AG08395 (cell line): ENCODE measurements at regions not wholly inside any gene's neighbourhood (a gene's known extent, or its start where the extent isn't known, plus 50 kb on each side); places are given as distances from the start of the nearest gene placed in this dataset.

Experiments
- DNase-seq: peaks from one replicate; pipeline ENCODE4 v3.0.0; 2012; ENCODE audit warnings: mixed read lengths, low spot score

- DNase-seq, result no peak
These were observed 1536.8 kb downstream of the KCNT2 start for GRCh38 chr1:195071461-195071860.

DNA sequence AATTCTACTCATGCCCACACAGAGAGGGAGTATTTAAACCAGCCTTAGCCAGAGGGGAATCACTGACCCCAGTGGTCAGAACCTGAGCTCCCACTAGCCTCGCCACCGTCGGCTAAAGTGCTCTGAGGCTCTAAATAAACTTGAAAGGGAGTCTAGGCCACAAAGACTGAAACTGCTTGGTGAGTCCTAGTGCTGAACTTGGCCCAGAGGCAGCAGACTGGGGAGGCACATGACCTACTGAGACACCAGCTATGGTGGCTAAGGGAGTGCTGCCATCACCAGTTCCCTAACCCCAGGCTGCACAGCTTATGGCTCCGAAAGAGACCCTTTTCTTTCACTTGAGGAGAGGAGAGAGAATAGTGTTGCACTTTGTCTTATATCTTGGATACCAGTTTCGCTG is 1542.8 kb downstream of the KCNT2 start:
- DNase-seq, result no peak

- no peak for DNase-seq
These were observed 1543.9 kb downstream of the KCNT2 start for GRCh38 chr1:195064358-195064757.

- DNase-seq, result no peak
These were observed 1554.0 kb downstream of the KCNT2 start for GRCh38 chr1:195054217-195054687.

- DNase-seq, result no peak
These were observed 1554.8 kb downstream of the KCNT2 start for GRCh38 chr1:195053478-195053877.

GRCh38 chr1:195047772-195048171 is 1560.5 kb downstream of the KCNT2 start:
- DNase-seq, result no peak

GRCh38 chr1:195045072-195045471 is 1563.2 kb downstream of the KCNT2 start:
- no peak for DNase-seq

- DNase-seq, result no peak
These were observed 1577.4 kb downstream of the KCNT2 start for GRCh38 chr1:195030793-195031192.

- DNase-seq, result no peak
These were observed 1581.4 kb downstream of the KCNT2 start for GRCh38 chr1:195026792-195027191.

GRCh38 chr1:195019385-195019784 is 1588.9 kb downstream of the KCNT2 start:
- no peak for DNase-seq

DNA sequence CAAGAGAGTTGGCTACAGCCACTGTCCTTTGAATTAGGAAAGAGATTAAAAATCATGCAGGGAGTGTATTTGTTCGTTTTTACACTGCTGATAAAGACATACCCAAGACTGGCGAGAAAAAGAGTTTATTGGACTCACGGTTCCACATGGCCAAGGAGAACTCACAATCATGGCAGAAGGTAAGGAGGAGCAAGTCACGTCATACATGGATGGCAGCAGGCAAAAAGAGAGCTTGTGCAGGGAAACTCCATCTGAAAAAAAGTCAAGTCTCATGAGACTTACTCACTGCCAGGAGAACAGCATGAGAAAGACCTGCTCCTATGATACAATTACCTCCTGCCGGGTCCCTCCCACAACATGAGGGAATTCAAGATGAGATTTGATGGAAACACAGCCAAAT is 1595.2 kb downstream of the KCNT2 start:
- DNase-seq, result no peak

DNA sequence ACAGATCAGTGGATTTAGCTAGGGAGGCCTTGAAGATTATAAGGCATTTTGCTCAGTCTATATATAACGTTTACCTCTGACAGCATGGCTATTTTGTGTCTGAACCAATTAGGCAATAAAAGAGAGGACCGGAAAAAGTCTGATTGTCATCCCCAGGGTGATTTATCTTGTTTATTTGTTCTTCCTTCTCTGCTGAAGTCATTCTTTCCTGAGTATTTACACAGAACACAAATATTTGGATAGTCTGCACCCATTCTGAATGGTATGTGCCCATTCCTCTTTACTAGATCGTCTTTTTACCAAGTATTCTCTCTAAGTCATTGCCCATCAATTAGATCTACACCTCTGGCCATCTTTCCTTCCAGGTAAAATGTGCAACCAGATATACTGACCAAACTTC is 1602.9 kb downstream of the KCNT2 start:
- no peak for DNase-seq

DNA sequence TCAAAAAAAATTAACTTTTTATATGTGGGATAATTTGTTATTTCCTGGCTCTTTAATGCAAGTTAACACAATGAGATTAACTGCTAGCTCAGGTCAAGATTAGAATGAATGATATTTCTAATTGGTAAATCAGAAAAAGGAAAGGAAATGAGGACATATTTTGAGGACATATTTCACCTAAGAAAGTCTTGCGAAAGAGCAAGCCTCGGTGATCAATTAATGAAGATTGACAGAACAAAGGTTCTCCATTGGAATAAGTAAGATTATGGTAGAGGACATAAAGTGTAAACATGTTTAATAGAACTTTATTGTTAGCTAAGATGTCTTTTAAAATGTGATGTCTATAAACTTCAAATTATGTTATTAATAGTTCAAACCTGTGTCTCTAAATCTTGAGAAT is 1617.8 kb downstream of the KCNT2 start:
- no peak for DNase-seq

- DNase-seq, result no peak
These were observed 1632.3 kb downstream of the KCNT2 start for GRCh38 chr1:194975913-194976312.

DNA sequence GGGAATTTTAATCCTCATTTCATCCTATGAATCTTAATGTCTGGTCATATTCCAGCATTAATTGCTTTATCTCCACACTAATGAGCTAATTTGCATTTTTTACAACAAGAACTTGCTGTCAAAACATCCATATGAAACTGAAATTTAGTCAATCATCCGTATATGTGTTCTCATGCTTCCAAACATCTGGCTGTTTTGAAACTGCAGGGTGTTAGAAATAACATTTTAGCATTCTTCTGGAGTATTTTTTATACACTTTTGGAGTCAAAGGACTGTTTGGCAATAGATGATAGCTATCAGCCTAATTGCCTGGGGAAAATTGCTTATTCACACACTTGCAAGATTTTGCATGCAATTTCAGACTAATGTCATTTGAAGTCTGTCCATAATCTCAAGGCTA is 1639.3 kb downstream of the KCNT2 start:
- no peak for DNase-seq

DNA sequence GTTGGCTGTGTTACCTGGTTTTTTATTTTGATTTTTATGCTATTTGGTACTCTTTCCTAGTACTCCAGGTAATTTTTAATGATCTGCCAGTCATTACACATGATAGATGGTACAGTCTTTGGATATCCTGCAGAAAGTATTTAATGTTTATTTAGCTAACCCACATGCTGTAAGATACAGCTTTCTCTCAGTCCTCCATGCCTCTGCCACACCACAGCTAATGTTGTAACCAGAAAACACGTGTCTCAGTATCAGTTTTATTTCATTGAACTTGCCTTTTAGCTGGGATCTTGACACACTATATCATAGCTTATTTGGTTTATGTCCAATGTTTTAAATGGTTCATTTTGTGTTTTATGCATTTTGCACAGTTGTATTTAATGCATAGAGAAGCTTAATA is 1648.4 kb downstream of the KCNT2 start:
- DNase-seq, result no peak

- no peak for DNase-seq
These were observed 1656.1 kb downstream of the KCNT2 start for GRCh38 chr1:194952171-194952570.

GRCh38 chr1:194950584-194950983 is 1657.7 kb downstream of the KCNT2 start:
- DNase-seq, result no peak

DNA sequence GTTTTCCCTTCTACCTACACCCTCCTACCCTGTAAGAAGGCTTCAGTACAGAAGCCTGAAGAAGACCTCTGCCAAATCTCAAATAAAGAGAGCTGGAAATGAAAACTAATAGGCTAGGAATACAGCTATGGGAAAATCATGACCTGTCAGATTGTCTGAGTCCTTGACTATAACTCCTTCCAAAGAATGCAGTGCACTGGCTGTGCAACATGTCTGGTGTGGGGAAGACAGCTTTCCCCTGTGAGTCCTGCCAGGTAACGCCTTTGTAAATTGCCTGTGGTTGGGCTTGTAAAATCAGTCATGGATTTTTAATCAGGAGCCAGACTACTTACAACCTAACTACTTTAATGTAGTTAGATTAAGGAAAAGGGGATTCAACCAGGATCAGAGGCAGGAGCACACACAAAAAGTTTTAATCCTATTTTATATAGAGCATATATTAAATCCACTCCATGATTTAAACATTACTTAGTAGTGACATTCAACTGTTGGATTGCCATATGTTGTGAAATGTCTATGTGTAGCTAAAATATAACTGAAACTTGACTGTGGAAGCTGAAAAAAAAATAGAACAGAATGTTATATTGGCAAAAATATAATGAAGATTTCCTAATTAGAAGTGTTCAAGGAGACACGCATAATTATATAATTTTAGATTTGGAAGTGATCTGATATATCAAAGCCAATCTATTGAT is 1667.8 kb downstream of the KCNT2 start:
- DNase-seq, result no peak

- DNase-seq, result no peak
These were observed 1672.4 kb downstream of the KCNT2 start for GRCh38 chr1:194935864-194936263.

GRCh38 chr1:194931166-194931565 is 1677.1 kb downstream of the KCNT2 start:
- DNase-seq, result no peak

- no peak for DNase-seq
These were observed 1678.1 kb downstream of the KCNT2 start for GRCh38 chr1:194930132-194930531.

DNA sequence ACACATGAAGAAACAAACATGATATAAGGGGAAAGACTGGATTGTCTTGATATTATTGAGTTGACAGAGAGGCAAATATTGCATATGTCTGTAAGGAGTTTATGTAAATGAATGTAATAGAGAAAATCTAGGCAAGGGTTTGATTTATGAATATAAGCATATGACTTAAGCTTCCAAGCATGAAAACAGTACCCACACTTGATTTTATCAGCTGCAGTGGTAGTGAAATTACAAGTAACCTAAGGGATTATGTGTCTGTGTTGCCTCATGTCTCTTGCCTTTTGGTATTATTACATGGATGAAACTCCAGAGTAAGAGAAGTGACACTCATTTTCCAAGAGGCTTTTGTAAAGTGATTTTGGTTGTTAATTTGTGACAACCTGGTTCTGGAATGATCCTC is 1678.9 kb downstream of the KCNT2 start:
- DNase-seq, result no peak

GRCh38 chr1:194919146-194919545 is 1689.1 kb downstream of the KCNT2 start:
- no peak for DNase-seq
